Testis (tissue), 2 donors: ENCODE measurements at regions not wholly inside any gene's neighbourhood (a gene's known extent, or its start where the extent isn't known, plus 50 kb on each side); places are given as distances from the start of the nearest gene placed in this dataset.

ENCODE experiments used
- DNase-seq: peaks from one replicate; pipeline ENCODE4 v3.0.0-alpha.2; 2019
- H3K27ac ChIP-seq, 2 donors: fragments of 200-600 bp; sonication (generic); one replicate each; pipeline ENCODE4 v1.5.1; 2019
- H3K27me3 ChIP-seq: fragments of 200-600 bp; sonication (generic); one replicate; pipeline ENCODE4 v1.5.1; 2019
- H3K36me3 ChIP-seq: fragments of 200-600 bp; sonication (generic); one replicate; pipeline ENCODE4 v1.5.1; 2017; ENCODE audit warnings: low read depth; ENCODE audit errors: missing control alignments
- H3K4me1 ChIP-seq: fragments of 200-600 bp; sonication (generic); one replicate; pipeline ENCODE4 v1.5.1; 2019
- H3K4me3 ChIP-seq, 2 donors: fragments of 200-600 bp; sonication (generic); one replicate each; pipeline ENCODE4 v1.5.1; 2017 to 2019
- H3K9me3 ChIP-seq: fragments of 200-600 bp; sonication (generic); one replicate; pipeline ENCODE4 v1.5.1; 2017
- CTCF ChIP-seq, 3 experiments: fragments of 450-650 bp in 2 of 3; fragments of 200-600 bp in 1 of 3; sonication (generic) in 1 of 3; IDR thresholded peaks; one replicate each; pipeline ENCODE4 v1.5.1; 2016 to 2019; ENCODE audit warnings: antibody characterized with exemption in 3 of 3, mild to moderate bottlenecking in 2 of 3, moderate library complexity in 1 of 3
- POLR2A ChIP-seq: fragments of 450-650 bp; IDR thresholded peaks from one replicate; pipeline ENCODE4 v1.6.1; 2017; ENCODE audit warnings: antibody characterized with exemption, mild to moderate bottlenecking, moderate library complexity
- WGBS, 2 donors: methylation state at CpG; one replicate each; pipeline ENCODE4 v1.1.5; 2018; 5-methylcytosine and 5-hydroxymethylcytosine counted together
- intact Hi-C: fragments of 100-400 bp; cut with DNase I; formaldehyde crosslinking; loops from one replicate; pipeline ENCODE4 v1.15.1; 2023; ENCODE audit warnings: low total_unique reads

GRCh38 chr15:29612096-29612495 is 210.2 kb downstream of the TJP1 start:
- Histone ChIP-seq H3K9me3 (no peaks in the 10 kb centered on the region), H3K4me1 (no peaks in the 10 kb centered on the region), H3K36me3 (no peaks in the 10 kb centered on the region), H3K4me3 (no peak overlapping the region), H3K27me3 (no peaks in the 10 kb centered on the region), H3K27ac (no peak overlapping the region)
- WGBS, 2 donors = 55 to 72% methylated on average over 6 of the region's 6 CpGs
- no peak for DNase-seq
- TF ChIP-seq CTCF (IDR thresholded peaks at IDR 0.05) (no peak), POLR2A (no peak)
- intact Hi-C loops = no loop called here

DNA sequence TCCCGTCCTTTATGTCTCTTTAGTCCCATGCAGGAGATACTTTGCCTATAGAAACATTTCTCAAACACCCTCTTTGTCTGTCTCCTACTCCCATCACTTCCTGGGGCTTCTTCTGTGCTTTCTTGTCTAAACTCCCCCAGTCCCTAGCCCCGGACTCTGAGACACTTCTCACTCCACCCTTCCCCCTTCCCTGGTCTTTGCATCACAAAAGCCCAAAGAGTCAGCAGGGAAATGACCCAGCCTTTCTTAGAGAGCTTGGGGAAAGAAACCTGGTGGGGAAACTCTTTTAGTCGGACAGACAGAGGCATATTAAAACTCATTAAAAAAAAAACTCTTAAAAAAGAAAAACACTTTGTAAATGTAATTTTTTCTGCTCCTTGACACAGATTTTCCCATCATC is 211.2 kb downstream of the TJP1 start:
- WGBS, 2 donors = 58 to 63% methylated on average over 3 of the region's 3 CpGs
- no peak for TF ChIP-seq POLR2A
- no peak for TF ChIP-seq CTCF (IDR thresholded peaks at IDR 0.05)
- DNase-seq = no peak

GRCh38 chr15:29601811-29602210 is 220.5 kb downstream of the TJP1 start:
- H3K9me3 ChIP-seq = no peaks in the 10 kb centered on the region
- no peak for TF ChIP-seq CTCF (IDR thresholded peaks at IDR 0.05)
- TF ChIP-seq POLR2A = no peak
- 88 to 96% methylated on average over 5 of the region's 5 CpGs for WGBS, 2 donors
- intact Hi-C loops = no loop called here
- no peaks in the 10 kb centered on the region for H3K4me1 ChIP-seq
- no peak for DNase-seq
- H3K4me3 ChIP-seq = no peak overlapping the region
- H3K27ac ChIP-seq = no peak overlapping the region
- H3K36me3 ChIP-seq = no peaks in the 10 kb centered on the region
- no peaks in the 10 kb centered on the region for H3K27me3 ChIP-seq

More for the DNA sequence above, 211.2 kb downstream of the TJP1 start:
- Histone ChIP-seq H3K4me1 (no peaks in the 10 kb centered on the region), H3K4me3 (no peak overlapping the region), H3K36me3 (no peaks in the 10 kb centered on the region), H3K27ac (no peak overlapping the region), H3K27me3 (no peaks in the 10 kb centered on the region), H3K9me3 (no peaks in the 10 kb centered on the region)
- intact Hi-C loops = no loop called here

DNA sequence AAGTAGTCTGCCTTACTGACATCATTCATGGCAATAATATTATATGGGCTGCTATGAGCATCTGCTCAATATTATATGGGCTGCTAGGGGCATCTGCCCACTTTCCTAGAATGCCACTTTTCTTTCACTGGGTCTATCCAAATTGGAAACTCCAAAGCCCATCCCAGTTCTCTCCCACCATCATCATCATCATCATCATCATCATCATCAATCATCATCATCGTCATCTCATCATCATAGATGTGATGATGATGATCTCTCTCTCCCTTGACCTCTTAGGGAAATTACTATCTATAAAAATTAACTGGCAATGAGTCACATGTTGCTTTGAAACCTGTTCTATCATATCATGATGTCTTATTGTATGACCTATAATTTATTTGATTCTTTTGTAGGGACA is 222.0 kb downstream of the TJP1 start:
- TF ChIP-seq CTCF (IDR thresholded peaks at IDR 0.05) (no peak), POLR2A (no peak)
- no peak overlapping the region for H3K27ac ChIP-seq
- H3K27me3 ChIP-seq = no peaks in the 10 kb centered on the region
- no peak overlapping the region for H3K4me3 ChIP-seq
- no peaks in the 10 kb centered on the region for H3K36me3 ChIP-seq
- no peaks in the 10 kb centered on the region for H3K9me3 ChIP-seq
- H3K4me1 ChIP-seq = no peaks in the 10 kb centered on the region
- DNase-seq = no peak
- intact Hi-C loops = no loop called here
- 88 to 100% methylated on average over 1 of the region's 1 CpG for WGBS, 2 donors

- H3K27me3 ChIP-seq = no peaks in the 10 kb centered on the region
- DNase-seq = no peak
- TF ChIP-seq CTCF (IDR thresholded peaks at IDR 0.05) = peak in 1 of 3 experiments; percentile 6
- no peak for TF ChIP-seq POLR2A
- no peak overlapping the region for H3K4me3 ChIP-seq
- H3K4me1 ChIP-seq = no peaks in the 10 kb centered on the region
- H3K36me3 ChIP-seq = no peaks in the 10 kb centered on the region
- no peaks in the 10 kb centered on the region for H3K9me3 ChIP-seq
- intact Hi-C loops = no loop called here
- 59 to 72% methylated on average over 3 of the region's 3 CpGs for WGBS, 2 donors
- no peak overlapping the region for H3K27ac ChIP-seq
These were observed 226.0 kb downstream of the TJP1 start for GRCh38 chr15:29596266-29596665.
